Activated CD4-positive, alpha-beta T cell treated with anti-CD3 and anti-CD28 coated beads, Interleukin-2, amount 50 U/mL, for 48 hours (primary cell): ENCODE measurements at regions not wholly inside any gene's neighbourhood (a gene's known extent, or its start where the extent isn't known, plus 50 kb on each side); places are given as distances from the start of the nearest gene placed in this dataset.

ENCODE experiments used
- DNase-seq, 2 experiments: peaks; one replicate each; pipeline ENCODE4 v3.0.0-alpha.2; 2020

DNA sequence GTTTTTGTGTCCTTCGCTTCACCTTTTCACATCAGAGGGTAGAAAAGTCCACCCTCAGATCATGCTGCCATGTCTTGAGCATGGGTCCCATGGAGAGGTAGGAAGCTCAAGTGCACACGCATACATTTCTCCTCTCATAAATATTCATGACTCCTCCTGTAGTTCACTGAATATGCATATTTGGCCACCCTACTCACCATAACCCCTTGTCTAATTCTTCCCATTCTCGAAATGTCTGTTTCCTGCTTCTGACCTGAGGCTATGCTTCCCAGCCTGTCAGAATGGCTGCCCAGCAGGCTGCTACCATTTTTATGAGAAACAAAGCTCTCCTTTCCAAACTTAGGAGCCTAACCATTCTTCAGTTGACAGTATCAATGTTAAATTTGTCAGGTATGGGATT is 86.5 kb downstream of the ADRA2C start:
- no peak for DNase-seq

DNA sequence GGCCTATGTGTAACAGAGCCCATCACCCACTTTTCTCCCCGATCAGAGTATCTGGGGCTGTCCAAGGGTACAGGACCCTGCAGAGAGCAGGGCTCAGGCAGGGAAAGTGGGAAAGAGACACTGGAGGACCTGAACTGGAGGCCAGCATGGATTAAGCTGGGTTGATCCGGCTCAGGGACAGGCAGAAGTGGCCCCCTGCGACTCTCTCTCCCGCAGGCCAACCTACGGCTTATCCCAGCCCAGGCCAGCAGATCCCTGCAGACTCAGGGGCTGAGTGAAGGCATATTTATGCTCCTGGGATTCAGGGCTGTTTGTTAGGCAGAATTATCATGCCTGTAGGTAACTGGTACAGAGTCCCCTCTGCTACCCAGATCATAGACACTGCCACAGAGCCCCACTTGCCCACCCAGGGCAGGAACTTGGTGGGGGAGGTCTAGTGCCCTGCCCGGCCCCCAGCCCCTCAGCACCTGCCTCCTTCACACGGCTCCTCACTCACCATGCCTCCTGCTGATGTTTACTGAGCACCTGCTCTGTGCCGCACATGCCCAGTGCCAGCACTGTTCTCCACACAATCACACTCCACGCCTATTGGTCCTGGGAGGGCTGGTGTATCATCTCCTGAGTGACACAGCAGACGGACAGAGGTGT is 87.3 kb downstream of the ADRA2C start:
- no peak for DNase-seq

DNA sequence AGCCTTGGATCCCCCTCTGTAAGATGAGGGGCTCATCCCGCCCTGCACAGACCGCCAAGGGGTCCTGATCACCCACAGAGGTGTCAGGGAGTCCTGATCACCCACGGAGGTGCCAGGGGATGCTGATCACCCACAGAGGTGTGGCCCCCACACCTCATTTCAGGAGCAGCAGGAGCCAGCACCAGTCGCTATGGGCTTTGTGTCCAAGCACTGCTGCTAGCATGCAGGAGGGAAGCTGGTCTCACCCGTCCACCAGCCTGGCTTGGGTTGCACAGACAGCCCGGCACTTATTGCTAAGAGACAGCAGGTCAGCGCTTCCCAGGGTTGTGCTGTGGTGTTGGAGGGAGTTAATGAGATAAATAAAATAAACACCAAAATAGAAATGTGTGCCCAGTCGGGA is 88.5 kb downstream of the ADRA2C start:
- DNase-seq = no peak

DNA sequence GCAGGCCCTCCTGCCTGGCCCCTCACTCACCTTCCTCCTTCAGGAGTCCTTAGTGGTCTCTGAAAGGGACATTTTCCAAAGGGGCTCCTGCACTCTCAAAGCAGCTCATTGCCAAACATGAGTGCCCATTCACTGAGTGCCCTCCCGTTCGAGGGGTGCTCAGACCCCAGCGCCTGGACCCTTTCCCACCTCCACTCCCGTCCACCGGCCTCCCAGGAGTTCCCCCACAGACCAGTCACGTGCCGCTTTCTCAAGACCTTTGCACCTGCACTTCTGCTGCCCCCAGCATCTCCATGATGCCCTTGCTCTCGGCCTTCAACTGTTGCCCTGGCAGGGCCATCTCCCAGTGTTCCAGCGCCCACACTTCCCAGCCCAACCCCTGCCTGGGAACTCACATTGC is 89.5 kb downstream of the ADRA2C start:
- DNase-seq = no peak

DNA sequence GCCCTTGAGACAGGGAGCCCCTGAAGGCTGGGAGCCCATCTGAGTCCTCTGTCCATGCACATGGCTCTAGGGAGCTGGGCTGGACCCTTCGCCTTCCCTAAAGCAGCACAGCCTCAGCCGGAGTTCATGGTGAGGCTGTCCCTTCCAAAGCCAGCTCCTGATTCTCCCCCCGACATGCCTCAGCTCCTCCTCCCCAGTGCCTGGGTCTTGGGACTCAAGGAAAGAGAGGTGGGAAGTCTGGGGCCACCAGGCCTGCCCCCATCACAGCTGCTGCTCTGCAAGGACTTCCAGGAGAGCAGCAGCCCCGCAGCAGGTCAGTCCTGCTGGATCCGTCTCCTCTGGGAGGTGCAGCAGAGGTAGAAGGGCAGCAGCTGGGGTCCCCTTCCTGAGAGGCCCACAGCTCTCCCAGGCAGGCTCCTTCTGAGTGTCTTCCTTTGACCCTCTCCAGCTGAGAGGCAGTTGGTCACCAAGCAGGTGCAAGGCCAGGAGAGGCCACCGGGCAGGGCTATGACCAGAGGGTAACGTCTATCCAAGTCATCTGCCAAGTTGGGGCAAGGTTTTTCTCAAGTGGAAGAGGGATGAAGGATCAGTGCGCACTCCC is 90.5 kb downstream of the ADRA2C start:
- DNase-seq = no peak

DNA sequence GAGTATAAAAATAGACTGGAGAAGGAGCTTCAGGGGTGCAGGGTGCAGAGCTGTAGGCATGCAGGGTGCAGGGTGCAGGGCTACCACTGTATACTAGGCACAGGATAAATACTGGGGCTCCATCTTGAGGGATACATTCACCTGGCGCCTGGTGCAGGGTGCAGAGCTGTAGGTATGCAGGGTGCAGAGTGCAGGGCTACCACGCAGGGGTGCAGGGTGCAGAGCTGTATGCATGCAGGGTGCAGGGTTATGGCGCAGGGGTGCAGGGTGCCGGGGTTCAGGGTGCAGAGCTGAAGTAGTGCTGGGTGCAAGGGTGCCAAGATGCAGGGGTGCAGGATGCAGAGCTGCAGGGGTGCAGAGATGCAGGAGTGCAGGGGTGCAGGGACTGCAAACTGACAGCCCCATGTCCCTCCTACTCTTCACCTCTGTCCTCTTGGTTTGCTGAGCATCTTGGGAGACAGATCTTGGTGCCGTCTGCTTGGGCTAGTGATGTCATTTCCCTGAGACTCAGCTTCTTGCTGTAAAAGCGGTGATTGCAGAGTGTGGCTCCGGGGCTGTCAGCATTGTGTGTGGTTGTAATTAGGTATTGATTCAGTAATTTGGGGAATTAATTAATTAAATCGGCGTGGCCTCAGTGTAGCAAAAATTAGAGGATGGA is 91.2 kb downstream of the ADRA2C start:
- DNase-seq = no peak

DNA sequence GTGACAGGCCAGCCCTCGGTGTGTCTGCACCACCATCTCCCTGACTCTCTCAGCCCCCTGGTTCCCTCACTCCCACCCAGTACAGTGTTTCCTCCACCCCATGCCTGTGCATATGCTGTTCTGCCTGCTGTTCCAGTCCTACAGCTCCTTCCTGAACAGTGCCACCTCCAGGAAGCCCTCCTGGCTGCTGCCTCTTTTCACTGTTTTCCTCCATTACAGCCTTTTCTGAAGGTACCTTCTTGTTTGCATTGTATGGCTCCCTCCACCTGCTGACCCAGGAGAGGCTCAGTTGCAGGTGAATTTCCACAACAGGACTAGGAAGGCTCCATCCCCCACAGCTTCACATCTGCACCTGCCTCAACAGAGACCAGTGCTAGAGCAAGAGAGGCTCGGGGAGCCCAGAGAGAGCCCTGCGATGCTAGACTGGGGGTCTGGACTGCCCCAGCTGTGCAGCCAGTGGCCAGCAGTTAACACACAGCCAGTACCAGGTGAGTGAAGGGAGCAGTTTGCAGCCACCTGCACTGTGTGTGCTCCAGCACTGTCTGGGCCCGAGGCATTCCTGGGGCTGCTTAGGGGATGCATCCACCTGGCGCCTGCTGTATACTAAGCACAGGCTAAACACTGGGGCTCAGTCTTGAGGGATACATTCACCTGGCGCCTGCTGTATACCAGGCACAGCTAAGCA is 92.0 kb downstream of the ADRA2C start:
- DNase-seq = no peak

DNA sequence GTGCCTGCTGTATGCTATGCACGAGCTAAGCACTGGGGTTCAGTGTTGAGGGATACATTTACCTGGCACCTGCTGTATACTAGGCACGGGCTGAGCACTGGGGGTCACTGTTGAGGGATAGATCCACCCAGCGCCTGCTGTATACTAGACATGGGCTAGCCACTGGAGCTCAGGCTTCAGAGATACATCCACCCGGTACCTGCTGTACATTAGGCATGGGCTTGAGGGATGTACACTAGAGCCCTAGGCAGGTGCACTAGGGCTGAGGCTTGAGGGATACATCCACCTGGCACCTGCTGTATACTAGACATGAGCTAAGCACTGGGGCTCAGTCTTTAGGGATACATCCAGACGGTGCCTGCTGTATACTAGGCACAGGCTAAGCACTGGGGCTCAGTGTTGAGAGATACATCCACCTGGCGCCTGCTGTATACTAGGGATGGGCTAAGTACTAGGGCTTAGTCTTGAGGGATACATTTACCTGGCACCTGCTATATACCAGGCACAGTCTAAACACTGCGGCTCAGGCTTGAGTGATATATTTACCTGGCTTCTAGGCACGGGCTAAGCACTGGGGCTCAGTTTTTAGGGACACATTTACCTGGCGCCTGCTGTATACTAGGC is 92.7 kb downstream of the ADRA2C start:
- DNase-seq = no peak

DNA sequence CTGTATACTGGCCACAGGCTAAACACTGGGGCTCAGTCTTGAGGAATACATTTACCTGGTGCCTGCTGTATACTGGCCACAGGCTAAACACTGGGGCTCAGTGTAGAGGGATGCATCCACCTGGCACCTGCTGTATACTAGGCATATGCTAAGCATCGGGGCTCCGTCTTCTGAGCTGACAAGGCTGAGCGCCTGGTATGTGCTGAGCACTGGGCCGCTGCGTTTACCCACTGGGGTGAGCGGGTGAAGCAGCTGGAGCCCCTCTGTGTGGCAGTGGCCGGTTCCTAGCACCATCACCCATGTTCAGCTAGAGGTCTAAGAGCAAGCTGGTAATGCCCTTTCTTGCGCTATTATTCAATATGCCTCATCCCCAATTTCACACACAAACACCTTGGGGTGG is 93.4 kb downstream of the ADRA2C start:
- DNase-seq = no peak

DNA sequence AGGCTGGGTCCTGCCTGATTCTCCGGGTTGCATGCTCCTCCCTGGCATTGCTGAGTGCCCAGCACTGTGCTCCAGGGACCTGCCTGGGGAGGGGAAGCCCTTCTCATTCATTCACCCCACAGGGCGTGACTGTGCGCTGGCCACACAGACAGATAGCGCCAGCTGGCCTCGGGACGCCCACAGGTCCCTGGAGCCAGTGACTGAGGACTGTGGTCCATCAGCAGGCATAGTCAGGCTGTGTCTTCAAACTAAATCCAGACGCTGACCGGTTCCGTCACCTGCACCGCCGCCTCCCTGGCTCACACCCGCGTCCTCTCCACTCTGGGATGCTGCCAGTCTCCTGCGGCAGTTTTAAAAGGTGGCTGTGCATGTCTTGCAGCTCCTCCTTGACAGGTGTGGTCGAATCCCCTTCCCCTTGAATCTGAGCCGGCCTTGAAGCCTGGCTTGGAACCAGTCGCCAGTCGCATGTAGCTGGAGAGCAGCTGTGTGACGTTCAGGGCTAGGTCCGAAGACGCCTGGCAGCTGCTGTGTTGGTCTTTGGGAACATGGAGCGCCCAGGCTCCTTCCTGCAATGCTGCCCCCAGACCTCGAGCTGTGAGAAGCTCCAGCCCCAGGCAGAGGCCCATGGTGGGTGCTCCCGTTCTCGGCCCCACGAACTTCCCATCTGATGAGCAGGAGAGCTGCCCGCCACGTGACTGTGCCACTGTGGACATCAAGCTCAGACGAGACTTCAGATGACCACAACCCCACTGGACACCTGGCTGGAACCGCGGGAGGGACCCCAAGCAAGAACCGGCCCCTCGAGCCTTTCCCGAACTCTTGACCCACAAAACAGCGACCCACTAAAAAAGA is 94.1 kb downstream of the ADRA2C start:
- no peak for DNase-seq

DNA sequence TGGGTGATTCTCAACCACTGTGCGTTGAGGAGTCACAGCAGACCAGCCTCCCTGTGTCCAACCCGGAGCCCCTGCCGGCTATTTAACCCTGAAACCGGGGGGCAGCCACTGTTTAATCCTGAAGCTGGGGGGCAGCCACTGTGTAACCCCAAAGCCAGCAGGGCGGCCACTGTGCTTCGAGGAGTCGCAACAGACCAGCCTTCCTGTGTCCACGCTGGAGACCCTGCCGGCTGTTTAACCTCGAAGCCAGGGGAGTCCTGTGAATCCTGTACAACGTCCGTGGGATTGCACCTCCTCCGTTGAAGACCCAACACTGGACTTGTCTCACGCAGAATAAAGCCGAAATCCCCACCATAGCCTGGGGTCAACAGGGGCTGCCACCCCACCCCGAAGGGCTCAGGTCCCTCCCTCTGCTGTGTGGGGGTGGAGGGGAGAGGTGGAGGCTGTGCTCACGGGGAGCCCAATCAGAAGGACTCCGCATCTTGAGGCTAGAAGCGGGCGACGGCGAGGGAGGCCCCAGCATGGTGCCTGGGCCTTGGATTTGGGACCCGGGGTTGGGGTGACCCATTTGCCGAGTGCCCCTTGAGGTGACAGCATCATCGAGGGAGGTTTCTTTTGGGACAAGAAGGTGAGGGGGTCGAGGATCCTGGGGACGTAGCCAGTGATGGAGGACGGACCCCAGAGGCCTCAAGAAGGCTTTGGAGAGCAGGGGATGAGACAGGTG is 94.9 kb downstream of the ADRA2C start:
- DNase-seq = no peak

DNA sequence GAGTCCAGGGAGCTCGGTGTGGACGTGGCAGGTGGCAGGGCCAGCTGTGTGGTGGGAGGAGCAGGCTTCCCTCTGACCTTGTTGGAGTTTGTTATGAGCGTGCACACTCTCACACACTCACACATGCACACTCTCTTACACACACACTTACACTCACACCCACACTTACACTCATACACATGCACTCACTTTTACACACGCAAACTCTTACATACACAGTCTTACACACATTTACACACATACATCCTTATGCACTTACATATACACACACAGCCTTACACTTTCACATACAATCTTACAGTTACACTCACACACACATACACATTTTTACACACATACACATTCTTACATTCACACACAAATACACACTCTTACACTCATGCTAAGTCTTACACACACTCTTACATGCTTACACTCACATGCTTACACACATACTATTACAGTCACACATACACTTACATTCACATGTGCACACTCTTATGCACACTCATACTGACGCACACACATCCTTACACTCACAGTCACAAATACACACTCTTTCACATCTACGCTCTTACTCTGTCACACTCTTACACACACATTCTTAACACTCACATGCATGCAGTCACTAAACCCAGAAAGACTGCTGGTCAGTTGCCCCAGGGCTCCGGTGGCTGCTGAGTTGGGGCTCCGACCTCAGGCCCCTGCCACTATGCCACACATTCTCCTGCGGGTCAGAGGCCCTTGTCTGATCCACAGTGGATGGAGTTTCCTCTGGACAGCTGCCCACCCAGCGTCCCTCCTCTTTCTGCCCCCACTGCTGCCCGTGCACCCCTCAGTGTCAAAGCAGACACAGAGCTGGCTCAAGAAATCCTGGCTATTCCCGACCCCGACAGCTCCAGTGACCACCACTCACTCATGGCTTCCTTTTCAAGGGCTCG is 95.8 kb downstream of the ADRA2C start:
- no peak for DNase-seq

DNA sequence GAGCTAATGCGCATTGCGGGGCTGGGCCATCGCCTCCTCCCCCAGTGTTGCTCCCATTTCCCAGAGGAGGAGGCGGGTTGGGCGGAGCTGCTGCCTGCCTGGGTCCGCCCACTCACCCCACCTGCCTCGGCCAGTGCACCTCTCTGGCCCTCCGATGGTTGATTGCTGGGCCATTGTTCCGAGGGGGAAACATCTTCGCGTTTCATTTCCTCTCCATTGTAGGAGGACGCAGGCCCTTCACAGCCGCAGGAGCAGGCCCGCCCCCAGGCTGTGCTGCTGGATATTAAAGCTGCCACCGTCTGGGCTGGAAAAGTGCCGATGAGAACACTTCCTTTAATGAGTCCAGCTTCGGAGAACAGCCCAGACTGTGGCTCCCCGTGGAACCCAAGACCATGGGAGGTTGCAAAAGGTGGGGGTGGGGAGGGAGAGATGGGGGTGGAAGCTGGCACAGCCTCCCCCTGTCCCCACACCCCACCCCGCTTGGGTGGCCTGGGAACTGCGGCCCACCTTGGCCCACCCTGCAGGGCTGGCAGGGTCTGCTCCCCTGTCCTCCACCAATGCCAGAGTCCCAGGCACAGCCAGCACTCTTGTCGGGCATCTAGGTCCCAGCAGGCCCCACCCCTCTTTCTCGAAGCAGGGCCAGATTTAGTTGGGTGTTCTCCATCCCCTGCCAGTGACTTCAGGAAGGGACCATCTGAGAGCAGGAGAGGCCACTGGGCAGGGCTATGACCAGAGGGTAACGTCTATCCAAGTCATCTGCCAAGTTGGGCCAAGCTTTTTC is 96.6 kb downstream of the ADRA2C start:
- DNase-seq = no peak

DNA sequence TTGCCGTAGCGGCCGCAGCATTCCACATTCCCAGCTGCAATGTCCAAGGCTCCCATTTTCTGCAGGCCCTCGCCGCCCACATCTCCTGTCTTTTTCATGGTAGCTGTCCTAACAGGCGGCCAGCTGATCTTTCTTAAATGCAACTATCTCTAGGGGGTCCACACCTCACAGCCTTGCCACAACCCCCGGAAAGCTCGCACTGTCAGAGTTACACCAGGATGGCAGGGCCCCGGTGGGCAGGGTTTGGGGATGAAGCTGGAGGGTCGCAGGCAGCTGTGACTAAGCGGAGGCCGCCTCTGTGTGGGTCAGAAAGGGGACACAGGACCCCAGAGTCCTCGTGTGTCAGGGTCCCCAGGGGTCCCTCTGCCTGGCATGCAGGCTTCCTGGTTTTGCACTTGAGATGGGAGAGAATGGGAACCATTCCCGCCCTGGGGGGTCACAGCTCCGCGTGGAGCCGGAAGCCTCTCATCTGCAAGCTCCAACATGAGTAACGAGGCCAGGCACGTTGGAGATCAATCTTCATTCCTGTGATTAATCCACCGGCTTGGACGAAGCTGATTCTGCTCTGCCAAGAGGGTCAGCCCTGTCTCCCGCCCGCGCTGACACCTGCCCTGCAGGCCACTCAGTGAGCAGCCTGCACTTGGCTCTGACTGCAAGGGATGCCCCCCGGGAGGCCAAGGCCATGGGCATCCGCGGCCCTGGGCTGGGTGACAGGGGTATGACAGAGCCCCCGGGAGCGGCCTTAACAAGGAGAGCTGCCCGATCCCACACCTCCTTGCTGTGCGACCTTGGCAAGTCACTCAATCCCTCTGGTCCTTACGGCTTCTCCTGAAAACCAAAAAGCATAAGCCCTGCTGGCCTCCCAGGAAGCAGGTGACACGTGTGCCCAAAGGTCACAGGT is 97.9 kb downstream of the ADRA2C start:
- no peak for DNase-seq

DNA sequence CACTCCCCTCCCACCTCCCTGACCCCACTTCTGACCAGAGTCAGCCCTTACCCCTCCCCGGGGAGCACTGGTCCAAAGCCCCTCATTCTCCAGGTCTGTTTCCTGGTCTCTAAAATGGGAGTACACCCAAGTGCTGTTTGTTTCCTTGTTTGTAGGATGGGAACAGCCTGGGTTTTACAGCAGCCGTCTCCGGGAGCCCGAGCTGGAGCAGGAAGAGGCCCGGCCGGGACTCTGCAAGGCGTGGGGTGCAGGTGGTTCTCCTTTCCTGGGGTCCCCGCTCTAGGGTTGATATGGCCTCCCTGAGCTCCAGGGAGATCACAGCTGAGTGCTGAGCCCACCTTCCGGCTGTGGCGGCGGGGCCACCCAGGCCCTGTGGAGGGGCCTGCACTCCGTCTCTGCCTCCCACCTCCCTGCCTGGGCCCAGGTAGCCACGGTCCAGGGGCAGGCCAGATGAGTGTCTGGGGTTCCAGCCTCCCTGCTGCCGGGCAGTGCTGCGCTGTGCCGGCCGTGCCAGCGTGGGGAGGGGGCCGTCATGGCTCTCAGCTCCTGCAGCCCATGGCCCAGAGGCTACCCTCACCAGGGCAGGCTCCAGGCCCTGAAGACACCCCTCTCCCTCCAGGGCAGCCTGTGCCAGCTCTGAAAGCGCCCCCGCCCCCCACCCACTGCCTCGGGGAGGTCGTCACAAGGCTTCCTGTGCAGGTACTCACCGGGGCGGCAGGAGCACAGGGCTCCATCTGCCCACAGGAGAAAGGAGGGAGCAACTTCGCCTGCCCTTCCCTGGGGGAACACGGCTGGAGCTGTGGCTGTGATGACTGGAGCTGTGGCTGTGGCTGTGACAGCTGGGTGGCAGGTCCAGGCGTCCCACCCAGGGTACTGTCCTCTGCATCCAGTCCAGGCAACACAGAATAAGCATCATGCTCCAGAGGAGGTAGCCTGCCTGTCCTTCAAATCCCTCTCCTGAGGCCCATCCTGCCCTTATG is 98.8 kb downstream of the ADRA2C start:
- DNase-seq = no peak

DNA sequence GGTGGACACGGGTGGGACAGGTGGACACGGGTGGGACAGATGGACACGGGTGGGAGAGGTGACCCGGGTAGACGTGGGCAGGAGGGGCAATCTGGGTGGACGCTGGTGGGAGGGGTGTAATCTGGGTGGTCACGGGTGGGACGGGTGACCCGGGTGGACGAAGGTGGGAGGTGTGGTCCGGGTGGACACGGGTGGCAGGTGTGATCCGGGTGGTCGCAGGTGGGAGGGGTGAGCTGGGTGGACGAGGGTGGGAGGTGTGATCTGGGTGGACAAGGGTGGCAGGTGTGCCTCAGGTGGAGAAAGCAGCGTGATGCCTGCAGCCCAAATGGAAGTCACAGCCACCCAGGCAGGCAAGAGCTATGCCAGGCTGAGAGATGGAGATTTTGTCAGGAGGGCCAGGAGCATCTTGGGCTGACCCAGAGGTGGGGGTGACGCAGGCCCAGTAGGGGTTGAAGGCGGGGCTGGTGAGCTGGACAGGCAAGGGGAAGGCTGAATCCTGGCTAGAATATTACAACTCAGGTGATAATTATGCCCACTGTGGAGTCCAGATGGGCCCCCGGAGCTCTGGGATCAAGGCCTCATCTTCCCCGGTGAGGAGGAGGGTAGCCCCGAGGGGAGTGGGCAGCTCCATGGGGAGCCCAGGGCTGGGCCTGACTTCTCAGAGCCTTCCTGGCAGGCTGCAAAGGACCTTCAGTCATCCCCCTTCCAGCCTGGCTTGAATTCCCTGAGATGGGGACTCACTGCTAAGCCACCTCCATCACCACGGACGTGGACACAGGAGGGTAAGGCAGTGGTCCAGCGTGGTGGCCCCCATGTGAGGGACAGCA is 100.0 kb downstream of the ADRA2C start:
- no peak for DNase-seq

DNA sequence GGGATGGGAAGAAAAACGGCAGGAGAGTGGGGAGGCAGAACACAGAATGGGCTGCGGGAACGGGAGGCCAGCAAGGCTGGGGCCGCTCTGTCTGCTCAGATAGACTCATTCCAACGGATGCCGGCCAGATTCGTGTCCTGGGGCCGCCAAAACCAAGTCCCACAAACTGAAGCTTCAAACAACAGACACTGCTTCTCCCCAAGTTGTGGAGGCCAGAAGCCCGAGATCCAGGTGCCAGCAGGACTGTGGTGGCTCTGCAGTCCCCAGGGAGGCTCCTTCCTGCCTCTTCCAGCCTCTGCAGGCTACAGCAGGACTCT is 100.6 kb downstream of the ADRA2C start:
- no peak for DNase-seq
